ENCODE measurements at regions not wholly inside any gene's neighbourhood (a gene's known extent, or its start where the extent isn't known, plus 50 kb on each side); places are given as distances from the start of the nearest gene placed in this dataset.

DNA sequence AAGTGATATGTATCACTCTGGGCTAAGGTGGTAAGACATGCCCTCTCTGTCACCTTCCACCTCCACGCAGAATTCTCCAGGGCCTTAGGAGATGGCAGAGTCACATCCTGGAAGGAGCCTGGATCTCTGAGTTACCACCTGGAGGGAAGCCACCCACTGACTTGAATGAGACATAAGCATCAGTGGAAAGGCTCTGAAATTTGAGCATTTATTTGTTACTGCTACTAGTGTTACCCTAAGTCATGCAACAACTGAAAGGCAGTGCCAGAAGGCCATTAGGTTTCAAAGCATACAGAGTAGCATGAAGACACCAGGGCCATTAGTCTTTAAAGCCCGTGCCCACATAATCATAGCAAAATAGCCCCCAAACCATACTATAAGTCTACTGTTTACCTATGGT lies 230.3 kb upstream of the IRF2BP2 start:
- no peak for DNase-seq (ENCODE audit: low read depth)
- TF ChIP-seq, protein P1, sequence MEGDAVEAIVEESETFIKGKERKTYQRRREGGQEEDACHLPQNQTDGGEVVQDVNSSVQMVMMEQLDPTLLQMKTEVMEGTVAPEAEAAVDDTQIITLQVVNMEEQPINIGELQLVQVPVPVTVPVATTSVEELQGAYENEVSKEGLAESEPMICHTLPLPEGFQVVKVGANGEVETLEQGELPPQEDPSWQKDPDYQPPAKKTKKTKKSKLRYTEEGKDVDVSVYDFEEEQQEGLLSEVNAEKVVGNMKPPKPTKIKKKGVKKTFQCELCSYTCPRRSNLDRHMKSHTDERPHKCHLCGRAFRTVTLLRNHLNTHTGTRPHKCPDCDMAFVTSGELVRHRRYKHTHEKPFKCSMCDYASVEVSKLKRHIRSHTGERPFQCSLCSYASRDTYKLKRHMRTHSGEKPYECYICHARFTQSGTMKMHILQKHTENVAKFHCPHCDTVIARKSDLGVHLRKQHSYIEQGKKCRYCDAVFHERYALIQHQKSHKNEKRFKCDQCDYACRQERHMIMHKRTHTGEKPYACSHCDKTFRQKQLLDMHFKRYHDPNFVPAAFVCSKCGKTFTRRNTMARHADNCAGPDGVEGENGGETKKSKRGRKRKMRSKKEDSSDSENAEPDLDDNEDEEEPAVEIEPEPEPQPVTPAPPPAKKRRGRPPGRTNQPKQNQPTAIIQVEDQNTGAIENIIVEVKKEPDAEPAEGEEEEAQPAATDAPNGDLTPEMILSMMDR (IDR thresholded peaks at IDR 0.05; ENCODE audit: control insufficient read depth, insufficient read depth, low read depth, low read length, missing control alignments): no peak
- H3K4me3 ChIP-seq (ENCODE audit: control insufficient read depth, low read depth, low read length): no peak overlapping the region

GRCh38 chr1:234839663-234840062 lies 229.7 kb upstream of the IRF2BP2 start:
- TF ChIP-seq, protein P1 (IDR thresholded peaks at IDR 0.05; ENCODE audit: control insufficient read depth, insufficient read depth, low read depth, low read length, missing control alignments): no peak
- H3K4me3 ChIP-seq (ENCODE audit: control insufficient read depth, low read depth, low read length): no peak overlapping the region
- no peak for DNase-seq (ENCODE audit: low read depth)

- TF ChIP-seq, protein P1 (IDR thresholded peaks at IDR 0.05; ENCODE audit: control insufficient read depth, insufficient read depth, low read depth, low read length, missing control alignments): no peak
- no peak overlapping the region for H3K4me3 ChIP-seq (ENCODE audit: control insufficient read depth, low read depth, low read length)
- no peak for DNase-seq (ENCODE audit: low read depth)
Measured at GRCh38 chr1:234838820-234839219, 228.8 kb upstream of the IRF2BP2 start.

GRCh38 chr1:234838182-234838581 lies 228.2 kb upstream of the IRF2BP2 start:
- no peak for DNase-seq (ENCODE audit: low read depth)
- TF ChIP-seq, protein P1 (IDR thresholded peaks at IDR 0.05; ENCODE audit: control insufficient read depth, insufficient read depth, low read depth, low read length, missing control alignments): no peak
- no peak overlapping the region for H3K4me3 ChIP-seq (ENCODE audit: control insufficient read depth, low read depth, low read length)

DNA sequence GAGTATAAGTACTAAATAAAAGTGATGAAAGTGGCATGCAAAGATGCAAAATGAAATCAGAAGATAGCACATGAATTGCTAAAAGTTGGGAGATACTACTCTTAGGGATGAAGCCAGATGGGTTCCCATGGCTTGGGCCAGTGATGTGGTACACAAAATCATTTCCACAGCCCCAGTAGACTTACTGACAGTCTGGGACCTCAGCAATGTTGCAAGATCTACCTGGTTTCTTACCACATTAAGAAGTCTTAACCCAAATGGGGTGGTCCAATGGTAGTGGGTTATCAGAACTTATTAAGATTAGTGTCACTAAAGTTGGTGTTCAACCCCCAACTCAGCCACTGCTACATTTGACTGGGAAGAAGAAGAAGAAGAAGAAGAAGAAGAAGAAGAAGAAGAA lies 227.7 kb upstream of the IRF2BP2 start:
- DNase-seq (ENCODE audit: low read depth): no peak
- TF ChIP-seq, protein P1 (IDR thresholded peaks at IDR 0.05; ENCODE audit: control insufficient read depth, insufficient read depth, low read depth, low read length, missing control alignments): no peak
- H3K4me3 ChIP-seq (ENCODE audit: control insufficient read depth, low read depth, low read length): no peak overlapping the region

DNA sequence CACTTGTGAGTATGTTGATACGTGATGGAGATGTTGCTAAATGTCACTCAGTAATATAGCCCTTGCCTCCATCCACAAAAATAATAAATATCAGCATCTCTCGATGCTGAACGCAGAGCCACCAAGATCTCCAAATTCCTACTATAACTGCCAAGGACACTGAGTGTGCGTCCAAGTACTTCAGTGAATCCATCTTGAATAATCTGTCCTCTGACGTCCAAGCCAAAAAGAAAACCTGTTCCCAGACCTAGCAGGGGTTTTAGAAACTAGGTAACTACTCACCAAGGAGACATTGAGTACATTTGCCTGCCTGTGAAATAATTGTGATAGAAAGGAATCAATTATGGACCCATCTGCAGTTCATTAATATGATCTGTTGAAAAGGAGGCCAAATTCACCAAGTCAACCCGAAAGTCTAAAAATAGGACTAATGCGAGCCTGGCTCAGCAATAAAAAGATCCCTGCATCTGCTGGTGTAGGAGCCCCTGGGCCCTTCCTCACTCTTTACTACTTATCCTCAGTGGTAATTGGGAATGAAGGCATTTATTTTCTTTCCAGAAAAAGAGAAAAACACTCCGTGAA lies 226.9 kb upstream of the IRF2BP2 start:
- no peak for DNase-seq (ENCODE audit: low read depth)
- H3K4me3 ChIP-seq (ENCODE audit: control insufficient read depth, low read depth, low read length): no peak overlapping the region
- TF ChIP-seq, protein P1 (IDR thresholded peaks at IDR 0.05; ENCODE audit: control insufficient read depth, insufficient read depth, low read depth, low read length, missing control alignments): no peak
